Neural cell (in vitro differentiated cells): ENCODE measurements at regions not wholly inside any gene's neighbourhood (a gene's known extent, or its start where the extent isn't known, plus 50 kb on each side); places are given as distances from the start of the nearest gene placed in this dataset.

Experiments used
- H2AFZ ChIP-seq: fragments of 200-600, 300-800 bp; sonication (generic), shearing (Covaris generic); 2 replicates; pipeline ENCODE4 v1.6.0; 2014; ENCODE audit warnings: low read depth, mild to moderate bottlenecking, antibody characterized with exemption, low read length, moderate library complexity
- H3F3A ChIP-seq: fragments of 200-600 bp; shearing (Covaris generic); 2 replicates; pipeline ENCODE4 v1.6.1; 2016; ENCODE audit warnings: mild to moderate bottlenecking, moderate library complexity, mixed read lengths, antibody characterized with exemption, low read length; ENCODE audit not compliant: insufficient read depth, poor library complexity, severe bottlenecking
- H3K27ac ChIP-seq: fragments of 200-600, 300-800 bp; sonication (generic), shearing (Covaris generic); 2 replicates; pipeline ENCODE4 v1.5.1; 2014; ENCODE audit warnings: mild to moderate bottlenecking, low read length, moderate library complexity
- H3K27me3 ChIP-seq: fragments of 300-800, 200-600 bp; sonication (generic), shearing (Covaris generic); 2 replicates; pipeline ENCODE4 v1.6.0; 2014; ENCODE audit warnings: mild to moderate bottlenecking, low read depth, low read length, moderate library complexity; ENCODE audit not compliant: insufficient read depth
- H3K36me3 ChIP-seq: fragments of 300-800, 200-600 bp; sonication (generic), shearing (Covaris generic); 2 replicates; pipeline ENCODE4 v1.5.1; 2014; ENCODE audit warnings: mild to moderate bottlenecking, antibody characterized with exemption, low read length, moderate library complexity; ENCODE audit not compliant: insufficient read depth
- H3K4me2 ChIP-seq: fragments of 300-800, 200-600 bp; sonication (generic), shearing (Covaris generic); 2 replicates; pipeline ENCODE4 v1.6.0; 2014; ENCODE audit warnings: mild to moderate bottlenecking, low read length
- H3K4me3 ChIP-seq: fragments of 300-800, 200-600 bp; sonication (generic), shearing (Covaris generic); 2 replicates; pipeline ENCODE4 v1.5.1; 2014; ENCODE audit warnings: mild to moderate bottlenecking, low read length, moderate library complexity
- H3K79me2 ChIP-seq: fragments of 200-600 bp; shearing (Covaris generic); replicated peaks from 2 replicates; pipeline ENCODE4 v1.6.0; 2014; ENCODE audit warnings: mild to moderate bottlenecking, low read length, moderate library complexity; ENCODE audit not compliant: insufficient read depth
- H3K9ac ChIP-seq: fragments of 300-800, 200-600 bp; sonication (generic), shearing (Covaris generic); 2 replicates; pipeline ENCODE4 v1.6.1; 2016; ENCODE audit warnings: mild to moderate bottlenecking, low read length, mixed read lengths
- H3K9me2 ChIP-seq: fragments of 200-600 bp; shearing (Covaris generic); 2 replicates; pipeline ENCODE4 v1.6.1; 2016; ENCODE audit warnings: mild to moderate bottlenecking, low read length, mixed read lengths; ENCODE audit not compliant: insufficient read depth
- H3K9me3 ChIP-seq: fragments of 200-600, 300-800 bp; sonication (generic), shearing (Covaris generic); 2 replicates; pipeline ENCODE4 v1.6.1; 2016; ENCODE audit warnings: mild to moderate bottlenecking, mixed run types, low read length, moderate library complexity, mixed read lengths
- H4K20me1 ChIP-seq: fragments of 200-600 bp; shearing (Covaris generic); 2 replicates; pipeline ENCODE4 v1.6.1; 2016; ENCODE audit warnings: mild to moderate bottlenecking, mixed run types; ENCODE audit not compliant: insufficient read depth
- EP300 ChIP-seq: fragments of 450-650 bp; conservative IDR thresholded peaks from 2 replicates; pipeline ENCODE4 v1.6.1; 2014; ENCODE audit warnings: antibody characterized with exemption, mild to moderate bottlenecking, moderate library complexity; ENCODE audit not compliant: poor library complexity, severe bottlenecking
- EZH2 ChIP-seq: fragments of 200-600, 300-800 bp; shearing (Covaris generic), sonication (generic); IDR thresholded peaks from 2 replicates; pipeline ENCODE4 v1.6.1; 2014; ENCODE audit warnings: antibody characterized with exemption, low read length, borderline replicate concordance, mild to moderate bottlenecking; ENCODE audit not compliant: insufficient read depth, poor library complexity, severe bottlenecking
- MXI1 ChIP-seq: fragments of 450-650 bp; conservative IDR thresholded peaks from 2 replicates; pipeline ENCODE4 v1.6.1; 2014; ENCODE audit warnings: antibody characterized with exemption, mild to moderate bottlenecking; ENCODE audit not compliant: poor library complexity, severe bottlenecking
- POLR2AphosphoS5 ChIP-seq: IDR thresholded peaks from 2 replicates; pipeline ENCODE4 v1.6.1; 2012
- RAD21 ChIP-seq: fragments of 450-650 bp; conservative IDR thresholded peaks from 2 replicates; pipeline ENCODE4 v1.6.1; 2014; ENCODE audit warnings: antibody characterized with exemption, mild to moderate bottlenecking, moderate library complexity
- REST ChIP-seq: IDR thresholded peaks from 2 replicates; pipeline ENCODE4 v1.6.1; 2012; ENCODE audit warnings: borderline replicate concordance
- SMC3 ChIP-seq: fragments of 450-650 bp; conservative IDR thresholded peaks from 2 replicates; pipeline ENCODE4 v1.6.1; 2014; ENCODE audit warnings: antibody characterized with exemption, mild to moderate bottlenecking, moderate library complexity; ENCODE audit not compliant: poor library complexity
- TAF1 ChIP-seq: IDR thresholded peaks from 2 replicates; pipeline ENCODE4 v1.6.1; 2012; ENCODE audit warnings: low read depth
- TF ChIP-seq, protein P1 (sequence below): fragments of 450-650 bp; IDR thresholded peaks from 2 replicates; pipeline ENCODE4 v1.5.1; 2014; ENCODE audit warnings: antibody characterized with exemption, mild to moderate bottlenecking, moderate library complexity; ENCODE audit not compliant: poor library complexity, severe bottlenecking

GRCh38 chr9:73265876-73266275 is 114.2 kb downstream of the ANXA1 start:
- Histone ChIP-seq H3F3A (no peaks in the 10 kb centered on the region), H3K36me3 (no peaks in the 10 kb centered on the region), H3K9me3 (no peaks in the 10 kb centered on the region), H2AFZ (no peak overlapping the region), H3K79me2 (no peaks in the 10 kb centered on the region), H3K9ac (no peak overlapping the region), H4K20me1 (no peaks in the 10 kb centered on the region), H3K27ac (no peak overlapping the region), H3K27me3 (no peaks in the 10 kb centered on the region), H3K9me2 (no peaks in the 10 kb centered on the region), H3K4me3 (no peak overlapping the region), H3K4me2 (no peak overlapping the region)
- TF ChIP-seq REST (no peak), POLR2AphosphoS5 (no peak), MXI1 (no peak)

DNA sequence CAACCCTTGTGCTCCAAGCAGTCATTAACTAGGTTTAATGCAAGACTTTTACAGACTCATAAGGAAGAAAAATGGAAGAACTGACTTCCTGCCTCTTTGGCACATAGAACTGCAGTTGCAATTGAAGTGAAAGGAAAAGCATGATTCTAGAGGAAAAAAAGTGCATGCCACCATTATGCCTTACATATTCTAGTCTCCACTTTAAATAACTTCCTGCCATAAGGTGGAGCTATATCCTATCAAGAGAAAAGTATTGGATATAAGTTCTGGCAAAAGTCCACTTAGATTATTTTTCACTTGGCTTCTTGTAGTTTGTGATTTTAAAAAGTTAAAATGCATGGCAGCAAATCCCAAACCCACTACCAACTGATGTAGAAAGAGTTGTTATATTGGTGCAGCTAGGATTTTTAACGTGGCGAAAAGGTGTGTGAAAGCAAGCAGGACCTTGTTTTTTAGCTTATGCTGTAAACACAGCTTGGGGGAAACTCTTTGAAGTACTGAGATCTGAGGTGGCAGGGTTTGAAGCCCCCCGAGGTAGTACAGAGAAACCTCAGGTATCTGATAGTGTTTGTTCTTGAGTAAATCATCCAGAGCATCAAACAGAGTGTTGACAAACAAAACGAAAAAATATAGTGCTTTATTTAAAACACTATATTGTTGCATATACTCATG is 117.9 kb downstream of the ANXA1 start:
- Histone ChIP-seq H3K9me3 (no peaks in the 10 kb centered on the region), H3K79me2 (no peaks in the 10 kb centered on the region), H3K9ac (no peak overlapping the region), H3K36me3 (no peaks in the 10 kb centered on the region), H3F3A (no peaks in the 10 kb centered on the region), H3K27ac (no peak overlapping the region), H2AFZ (no peak overlapping the region), H3K4me3 (no peak overlapping the region), H3K27me3 (no peaks in the 10 kb centered on the region), H3K4me2 (no peak overlapping the region), H4K20me1 (no peaks in the 10 kb centered on the region), H3K9me2 (no peaks in the 10 kb centered on the region)
- no peak for TF ChIP-seq MXI1
- TF ChIP-seq REST, result no peak
- TF ChIP-seq, protein P1, sequence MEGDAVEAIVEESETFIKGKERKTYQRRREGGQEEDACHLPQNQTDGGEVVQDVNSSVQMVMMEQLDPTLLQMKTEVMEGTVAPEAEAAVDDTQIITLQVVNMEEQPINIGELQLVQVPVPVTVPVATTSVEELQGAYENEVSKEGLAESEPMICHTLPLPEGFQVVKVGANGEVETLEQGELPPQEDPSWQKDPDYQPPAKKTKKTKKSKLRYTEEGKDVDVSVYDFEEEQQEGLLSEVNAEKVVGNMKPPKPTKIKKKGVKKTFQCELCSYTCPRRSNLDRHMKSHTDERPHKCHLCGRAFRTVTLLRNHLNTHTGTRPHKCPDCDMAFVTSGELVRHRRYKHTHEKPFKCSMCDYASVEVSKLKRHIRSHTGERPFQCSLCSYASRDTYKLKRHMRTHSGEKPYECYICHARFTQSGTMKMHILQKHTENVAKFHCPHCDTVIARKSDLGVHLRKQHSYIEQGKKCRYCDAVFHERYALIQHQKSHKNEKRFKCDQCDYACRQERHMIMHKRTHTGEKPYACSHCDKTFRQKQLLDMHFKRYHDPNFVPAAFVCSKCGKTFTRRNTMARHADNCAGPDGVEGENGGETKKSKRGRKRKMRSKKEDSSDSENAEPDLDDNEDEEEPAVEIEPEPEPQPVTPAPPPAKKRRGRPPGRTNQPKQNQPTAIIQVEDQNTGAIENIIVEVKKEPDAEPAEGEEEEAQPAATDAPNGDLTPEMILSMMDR, result peak; percentile 61
- TF ChIP-seq SMC3, result peak; percentile 69
- peak; percentile 65 for TF ChIP-seq RAD21
- TF ChIP-seq EP300, result no peak
- TF ChIP-seq EZH2, result no peak
- no peak for TF ChIP-seq POLR2AphosphoS5
- no peak for TF ChIP-seq TAF1
